HG03064 (cell line): ENCODE measurements at regions not wholly inside any gene's neighbourhood (a gene's known extent, or its start where the extent isn't known, plus 50 kb on each side); places are given as distances from the start of the nearest gene placed in this dataset.

Experiments used
- ATAC-seq: cut with Tn5 transposase; IDR thresholded peaks from one replicate; pipeline ENCODE4 v1.9.1; 2021; ENCODE audit warnings: low read depth; ENCODE audit not compliant: unreplicated experiment

- ATAC-seq = no peak
Measured at GRCh38 chr9:88657893-88658292, 122.9 kb downstream of the NXNL2 start.

DNA sequence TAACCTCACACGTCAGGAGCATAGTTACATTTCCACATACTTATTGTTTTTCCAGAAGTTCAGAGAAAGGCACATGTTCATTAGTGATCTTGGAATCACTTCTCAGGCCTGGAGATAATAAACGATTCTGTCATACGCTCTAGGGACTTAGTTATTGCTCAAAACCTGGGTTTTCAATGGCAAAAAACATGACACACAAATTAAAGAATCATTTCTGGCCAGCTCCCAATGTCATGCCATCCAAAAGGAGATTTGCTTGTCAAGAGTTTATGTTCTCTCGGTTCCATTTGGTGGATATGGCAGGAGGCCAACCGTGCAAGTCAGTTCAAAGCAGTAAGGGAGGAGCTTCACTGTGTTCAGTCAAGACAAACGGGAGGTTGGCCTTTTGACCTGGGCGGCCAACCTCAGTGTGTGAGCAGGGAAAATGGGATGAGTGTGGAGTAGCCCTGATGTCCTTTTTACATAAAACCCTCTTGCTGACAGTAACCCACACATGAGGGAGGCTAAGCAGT lies 123.4 kb downstream of the NXNL2 start:
- no peak for ATAC-seq

DNA sequence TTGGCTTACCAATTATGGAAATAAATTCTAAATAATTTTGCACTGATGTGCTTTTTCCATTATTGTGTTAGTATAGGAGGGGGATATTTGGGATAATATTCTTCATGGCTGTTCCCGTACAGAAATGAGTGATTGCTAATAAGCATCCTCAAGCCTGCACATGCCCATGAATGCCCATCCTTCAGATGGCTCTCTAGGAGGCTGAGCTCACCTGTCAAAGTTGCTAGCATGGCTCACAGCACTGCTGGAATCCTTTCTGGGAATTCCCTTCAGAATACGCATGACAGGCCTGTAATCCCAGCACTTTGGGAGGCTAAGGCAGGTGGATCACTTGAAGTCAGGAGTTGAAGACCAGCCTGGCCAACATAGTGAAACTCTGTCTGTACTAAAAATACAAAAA lies 124.1 kb downstream of the NXNL2 start:
- ATAC-seq = no peak

DNA sequence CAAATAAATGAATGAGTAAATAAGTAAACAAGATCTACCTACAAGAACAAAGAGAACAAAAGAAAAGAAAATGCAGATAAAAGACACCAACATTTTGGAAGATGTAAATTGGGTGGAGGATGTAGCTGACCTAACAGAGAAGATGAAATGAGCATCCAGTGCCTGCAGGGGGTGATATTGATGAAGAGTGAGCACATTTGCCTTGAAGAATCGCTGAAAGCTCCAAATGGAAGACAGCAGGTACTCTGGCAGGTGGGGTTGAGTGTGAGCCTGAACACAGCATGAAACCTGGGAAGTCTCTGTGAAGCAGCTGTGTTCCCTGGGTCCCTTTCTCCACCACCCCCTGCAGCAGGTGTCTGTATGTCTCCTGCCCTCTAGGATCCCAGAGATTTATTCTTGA lies 125.6 kb downstream of the NXNL2 start:
- ATAC-seq = no peak

- ATAC-seq = no peak
Measured at GRCh38 chr9:88661759-88662158, 126.8 kb downstream of the NXNL2 start.

GRCh38 chr9:88663771-88664419 lies 128.9 kb downstream of the NXNL2 start:
- no peak for ATAC-seq

GRCh38 chr9:88664773-88665172 lies 129.8 kb downstream of the NXNL2 start:
- ATAC-seq = no peak

DNA sequence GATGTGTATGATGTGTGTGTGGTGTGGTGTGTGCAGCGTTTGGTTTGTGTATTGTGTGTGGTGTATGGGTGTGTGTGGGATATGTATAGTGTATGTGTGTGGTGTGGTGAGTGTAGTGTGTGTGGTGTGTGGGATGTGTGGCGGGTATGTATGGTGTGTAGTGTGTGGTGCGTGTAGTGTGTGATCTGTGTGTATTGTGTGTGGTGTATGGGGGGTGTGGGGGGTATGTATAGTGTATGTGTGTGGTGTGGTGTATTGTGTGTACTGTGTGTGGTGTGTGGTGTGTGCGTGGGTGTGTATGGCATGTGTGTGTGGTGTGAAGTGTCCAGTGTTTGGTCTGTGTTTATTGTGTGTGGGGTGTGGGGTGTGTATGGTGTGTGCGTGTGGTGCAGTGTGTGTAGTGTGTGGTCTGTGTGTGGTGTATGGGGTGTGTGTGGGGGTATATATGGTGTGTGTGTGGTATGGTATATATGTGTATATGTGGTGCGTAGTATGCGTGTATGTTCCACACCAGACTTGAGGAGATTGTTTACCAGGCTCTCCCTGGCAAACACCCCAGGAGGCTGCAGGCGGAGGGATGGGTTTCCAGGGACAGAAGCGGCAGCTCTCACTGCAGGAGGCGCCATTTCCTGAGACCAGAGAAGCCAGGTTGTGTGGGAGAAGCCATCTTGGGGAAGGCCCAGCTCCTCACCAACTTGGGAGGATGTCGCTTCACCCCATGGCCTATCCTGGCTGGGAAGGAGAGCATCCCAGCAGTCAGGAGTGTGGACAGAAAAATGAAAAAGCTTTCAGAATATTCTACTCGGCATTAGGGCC lies 138.1 kb downstream of the NXNL2 start:
- no peak for ATAC-seq

DNA sequence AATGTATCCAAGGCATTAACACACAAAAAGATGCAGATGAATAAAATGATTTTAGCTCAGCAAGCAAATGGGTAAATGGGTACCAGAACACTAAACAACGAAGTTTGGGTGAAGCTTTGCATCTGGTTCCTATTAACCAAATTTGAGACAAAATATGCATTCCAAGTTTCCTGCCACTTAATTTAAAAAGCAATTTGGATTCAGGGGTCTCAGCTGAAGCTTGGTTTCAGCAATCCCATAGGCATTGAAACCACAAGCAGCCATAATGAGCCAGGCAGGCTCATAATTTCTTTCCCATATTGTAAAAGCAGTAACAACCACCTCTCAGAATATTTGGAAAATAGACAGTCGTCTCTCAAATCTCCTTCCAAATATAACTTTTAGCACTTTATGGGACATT lies 138.9 kb downstream of the NXNL2 start:
- ATAC-seq = no peak

GRCh38 chr9:88676644-88677043 lies 141.7 kb downstream of the NXNL2 start:
- ATAC-seq = no peak

DNA sequence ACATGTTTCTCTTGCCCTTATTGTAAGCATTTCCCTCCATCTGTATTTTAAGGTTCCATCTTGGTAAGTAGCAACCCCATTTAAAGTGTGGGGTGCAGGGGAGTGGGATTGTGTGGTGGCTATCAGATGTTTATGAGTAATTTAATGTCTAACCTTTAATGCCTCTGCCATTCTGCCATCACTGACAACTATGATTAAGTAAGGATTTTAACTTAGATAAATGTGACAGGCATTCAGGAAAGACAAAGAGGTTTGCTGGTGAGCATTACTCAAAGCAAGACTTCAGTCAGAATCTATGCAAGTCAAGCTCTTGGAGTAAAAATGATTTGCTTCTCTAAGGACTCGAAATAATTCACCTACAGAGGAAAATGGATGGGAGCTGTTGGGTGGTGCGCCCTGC lies 143.0 kb downstream of the NXNL2 start:
- no peak for ATAC-seq

GRCh38 chr9:88678431-88678830 lies 143.5 kb downstream of the NXNL2 start:
- no peak for ATAC-seq

DNA sequence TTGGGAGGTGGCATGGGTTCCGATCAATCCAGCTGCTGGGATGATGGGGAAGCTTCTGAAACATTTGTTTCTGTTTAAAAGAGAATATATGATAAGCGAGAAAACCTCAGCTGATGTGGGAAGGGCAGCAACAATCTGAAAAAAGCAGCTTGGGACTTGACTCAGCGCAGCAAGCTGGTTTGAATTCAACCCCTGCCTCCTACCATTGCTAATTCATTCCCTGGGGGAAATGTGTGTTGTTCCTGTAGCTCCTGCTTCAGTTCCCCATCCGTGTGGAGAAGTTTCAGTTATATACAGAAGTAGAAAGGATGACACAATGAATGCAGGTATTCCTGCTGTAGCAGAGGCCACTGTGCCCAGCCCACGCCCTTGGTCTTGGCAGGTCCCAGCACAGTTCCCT lies 145.1 kb downstream of the NXNL2 start:
- ATAC-seq = no peak

- no peak for ATAC-seq
Measured at GRCh38 chr9:88680505-88681160, 145.7 kb downstream of the NXNL2 start.

- ATAC-seq = no peak
Measured at GRCh38 chr9:88681434-88681833, 146.5 kb downstream of the NXNL2 start.

GRCh38 chr9:88682431-88682831 lies 147.5 kb downstream of the NXNL2 start:
- no peak for ATAC-seq

DNA sequence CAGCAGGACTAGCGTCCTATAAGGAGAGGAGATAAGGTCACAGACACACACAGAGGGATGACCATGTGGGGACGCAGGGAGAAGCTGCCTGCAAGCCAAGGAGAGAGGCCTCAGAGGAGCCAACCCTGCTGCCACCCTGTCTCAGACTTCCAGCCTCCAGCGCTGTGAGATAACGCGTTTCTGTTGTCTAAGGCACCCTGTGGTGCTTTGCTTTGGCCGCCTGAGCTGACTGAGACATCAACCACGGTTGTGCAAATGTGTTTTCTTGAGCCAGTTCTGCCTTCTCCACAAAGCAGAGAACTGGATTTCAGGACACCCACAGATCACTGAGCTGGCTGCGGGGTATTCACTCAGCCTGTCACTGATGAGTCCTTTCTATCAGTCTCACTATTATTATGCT lies 149.1 kb downstream of the NXNL2 start:
- no peak for ATAC-seq

DNA sequence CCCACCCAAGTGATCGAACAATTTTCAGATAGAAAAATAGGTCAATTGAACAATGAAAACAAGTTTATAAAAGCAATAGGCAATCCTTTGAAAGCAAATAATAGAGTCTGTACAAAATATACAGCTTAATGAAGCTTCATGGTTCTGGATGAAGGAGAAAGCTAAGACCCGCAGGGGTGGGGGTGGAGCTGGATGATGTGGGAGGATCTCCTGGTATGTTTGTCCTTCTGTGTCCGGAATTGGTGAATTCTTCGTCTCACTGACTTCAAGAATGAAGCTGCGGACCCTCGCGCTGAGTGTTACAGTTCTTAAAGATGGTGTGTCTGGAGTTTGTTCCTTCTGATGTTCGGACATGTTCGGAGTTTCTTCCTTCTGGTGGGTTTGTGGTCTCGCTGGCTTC lies 149.9 kb downstream of the NXNL2 start:
- no peak for ATAC-seq

GRCh38 chr9:88685966-88686365 lies 151.0 kb downstream of the NXNL2 start:
- no peak for ATAC-seq

DNA sequence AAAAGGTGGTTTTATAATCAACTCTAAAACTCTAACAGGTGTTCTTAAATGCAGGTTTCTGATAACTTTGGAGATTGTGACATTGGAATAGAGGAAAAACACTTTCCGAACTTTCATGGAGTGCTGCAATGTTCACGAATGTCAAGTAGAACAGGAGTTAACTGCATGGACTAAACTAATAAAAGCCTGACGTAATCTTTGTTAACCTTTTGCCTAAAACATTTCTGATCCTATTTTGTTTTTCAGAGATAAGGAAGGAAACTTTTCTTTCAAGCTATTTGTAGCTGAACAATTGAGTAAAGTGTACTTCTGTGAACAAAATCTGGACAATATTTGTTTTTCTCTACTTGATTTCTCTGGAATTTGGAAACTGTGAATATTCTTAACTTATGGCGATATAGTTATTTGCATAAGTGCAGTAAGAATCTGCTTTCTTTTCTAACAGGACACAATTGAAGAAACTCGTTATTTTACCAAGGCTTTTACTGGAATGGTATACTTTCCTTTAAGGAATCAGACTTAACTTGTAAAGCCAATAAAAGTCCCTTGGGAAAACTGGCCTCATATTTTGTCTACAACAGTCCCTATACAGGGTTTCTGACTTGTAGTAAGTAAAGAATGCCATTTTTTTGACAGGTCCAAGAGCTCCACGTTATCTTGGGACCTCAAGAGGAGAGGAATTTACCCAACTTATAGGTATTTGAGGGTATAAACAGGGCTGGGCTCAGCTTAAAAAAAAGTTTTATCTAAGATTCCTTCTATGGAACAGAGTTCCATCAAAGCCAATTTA lies 154.7 kb downstream of the NXNL2 start:
- no peak for ATAC-seq

GRCh38 chr9:88690628-88691027 lies 155.7 kb downstream of the NXNL2 start:
- ATAC-seq = no peak
